GM19099 (cell line): ENCODE measurements at regions not wholly inside any gene's neighbourhood (a gene's known extent, or its start where the extent isn't known, plus 50 kb on each side); places are given as distances from the start of the nearest gene placed in this dataset.

Source experiments
- POLR2A ChIP-seq: IDR thresholded peaks from 3 replicates; pipeline ENCODE4 v1.6.1; 2011; ENCODE audit warnings: low read depth; ENCODE audit not compliant: insufficient read length; ENCODE audit errors: extremely low read depth

GRCh38 chr2:174697255-174697654 lies 67.0 kb downstream of the CHRNA1 start:
- TF ChIP-seq POLR2A, result no peak

GRCh38 chr2:174694920-174695319 lies 69.4 kb downstream of the CHRNA1 start:
- TF ChIP-seq POLR2A, result no peak

- no peak for TF ChIP-seq POLR2A
Measured at GRCh38 chr2:174694196-174694878, 69.9 kb downstream of the CHRNA1 start.

- TF ChIP-seq POLR2A, result no peak
Measured at GRCh38 chr2:174693344-174693743, 70.9 kb downstream of the CHRNA1 start.

- no peak for TF ChIP-seq POLR2A
Measured at GRCh38 chr2:174692256-174692919, 71.9 kb downstream of the CHRNA1 start.

GRCh38 chr2:174691201-174691779 lies 73.0 kb downstream of the CHRNA1 start:
- no peak for TF ChIP-seq POLR2A

GRCh38 chr2:174690026-174690425 lies 74.2 kb downstream of the CHRNA1 start:
- no peak for TF ChIP-seq POLR2A

- no peak for TF ChIP-seq POLR2A
Measured at GRCh38 chr2:174688079-174688478, 76.2 kb downstream of the CHRNA1 start.

GRCh38 chr2:174686430-174686829 lies 77.8 kb downstream of the CHRNA1 start:
- TF ChIP-seq POLR2A, result no peak

GRCh38 chr2:174683392-174683759 lies 80.9 kb downstream of the CHRNA1 start:
- TF ChIP-seq POLR2A, result no peak

- peak; percentile 12 for TF ChIP-seq POLR2A
Measured at GRCh38 chr2:174682578-174683391, 81.5 kb downstream of the CHRNA1 start.

- TF ChIP-seq POLR2A, result peak; percentile 36
Measured at GRCh38 chr2:174682007-174682577, 82.2 kb downstream of the CHRNA1 start.

- TF ChIP-seq POLR2A, result no peak
Measured at GRCh38 chr2:174681099-174682006, 82.9 kb downstream of the CHRNA1 start.

- no peak for TF ChIP-seq POLR2A
Measured at GRCh38 chr2:174680221-174680620, 82.6 kb upstream of the WIPF1 start.

GRCh38 chr2:174678395-174678794 lies 80.8 kb upstream of the WIPF1 start:
- TF ChIP-seq POLR2A, result no peak

GRCh38 chr2:174675615-174676014 lies 78.0 kb upstream of the WIPF1 start:
- TF ChIP-seq POLR2A, result no peak
